TTC549 (cell line): ENCODE measurements at regions not wholly inside any gene's neighbourhood (a gene's known extent, or its start where the extent isn't known, plus 50 kb on each side); places are given as distances from the start of the nearest gene placed in this dataset.
"Not testable (repeated sequence)": the region's sequence is repeated elsewhere in the genome, so short reads cannot be mapped to it uniquely, and the experiment has no call there.

Experiments
- FAIRE-seq: peaks from 2 replicates; lab custom pipeline; 2012; peaks lifted over from hg19 to GRCh38; lab: Jason Lieb, UNC

- FAIRE-seq, result no peak
Observed at GRCh38 chr18:55932675-55933074, 344.7 kb upstream of the TCF4 start.

GRCh38 chr18:55927831-55928230 is 339.8 kb upstream of the TCF4 start:
- no peak for FAIRE-seq

- FAIRE-seq, result no peak
Observed at GRCh38 chr18:55925772-55926171, 337.8 kb upstream of the TCF4 start.

GRCh38 chr18:55920063-55920462 is 332.1 kb upstream of the TCF4 start:
- no peak for FAIRE-seq

- no peak for FAIRE-seq
Observed at GRCh38 chr18:55918444-55918843, 330.5 kb upstream of the TCF4 start.

- no peak for FAIRE-seq
Observed at GRCh38 chr18:55912919-55913318, 324.9 kb upstream of the TCF4 start.

GRCh38 chr18:55912071-55912470 is 324.1 kb upstream of the TCF4 start:
- no peak for FAIRE-seq

GRCh38 chr18:55910296-55910695 is 322.3 kb upstream of the TCF4 start:
- no peak for FAIRE-seq

GRCh38 chr18:55908901-55909366 is 320.9 kb upstream of the TCF4 start:
- no peak for FAIRE-seq

- no peak for FAIRE-seq
Observed at GRCh38 chr18:55907453-55908175, 319.6 kb upstream of the TCF4 start.

GRCh38 chr18:55906536-55906935 is 318.5 kb upstream of the TCF4 start:
- FAIRE-seq, result no peak

- FAIRE-seq, result no peak
Observed at GRCh38 chr18:55903911-55904310, 315.9 kb upstream of the TCF4 start.

- FAIRE-seq, result no peak
Observed at GRCh38 chr18:55900380-55900779, 312.4 kb upstream of the TCF4 start.

- FAIRE-seq, result no peak
Observed at GRCh38 chr18:55897091-55897689, 309.2 kb upstream of the TCF4 start.

- FAIRE-seq, result no peak
Observed at GRCh38 chr18:55893948-55894347, 306.0 kb upstream of the TCF4 start.

GRCh38 chr18:55892862-55893813 is 305.1 kb upstream of the TCF4 start:
- not testable (repeated sequence) for FAIRE-seq

- FAIRE-seq, result no peak
Observed at GRCh38 chr18:55886886-55887285, 298.9 kb upstream of the TCF4 start.

GRCh38 chr18:55884498-55884897 is 296.5 kb upstream of the TCF4 start:
- FAIRE-seq, result no peak

- no peak for FAIRE-seq
Observed at GRCh38 chr18:55880617-55881016, 292.6 kb upstream of the TCF4 start.

- no peak for FAIRE-seq
Observed at GRCh38 chr18:55879331-55879730, 291.3 kb upstream of the TCF4 start.

GRCh38 chr18:55878224-55878623 is 290.2 kb upstream of the TCF4 start:
- FAIRE-seq, result no peak

GRCh38 chr18:55877321-55877720 is 289.3 kb upstream of the TCF4 start:
- FAIRE-seq, result no peak

- FAIRE-seq, result no peak
Observed at GRCh38 chr18:55876254-55876653, 288.3 kb upstream of the TCF4 start.
